ENCODE measurements at regions not wholly inside any gene's neighbourhood (a gene's known extent, or its start where the extent isn't known, plus 50 kb on each side); places are given as distances from the start of the nearest gene placed in this dataset.
"Not testable (repeated sequence)": the region's sequence is repeated elsewhere in the genome, so short reads cannot be mapped to it uniquely, and the experiment has no call there.

GRCh38 chr2:195466427-195466826 lies 190.6 kb upstream of the SLC39A10 start:
- no peak for DNase-seq (ENCODE audit: low spot score)

- DNase-seq (ENCODE audit: low spot score) = no peak
Observed at GRCh38 chr2:195461010-195461409, 196.0 kb upstream of the SLC39A10 start.

GRCh38 chr2:195458936-195459335 lies 198.1 kb upstream of the SLC39A10 start:
- no peak for DNase-seq (ENCODE audit: low spot score)

GRCh38 chr2:195457873-195458272 lies 199.2 kb upstream of the SLC39A10 start:
- no peak for DNase-seq (ENCODE audit: low spot score)

GRCh38 chr2:195456771-195457170 lies 200.3 kb upstream of the SLC39A10 start:
- DNase-seq (ENCODE audit: low spot score) = no peak

GRCh38 chr2:195451160-195451559 lies 205.9 kb upstream of the SLC39A10 start:
- no peak for DNase-seq (ENCODE audit: low spot score)

- no peak for DNase-seq (ENCODE audit: low spot score)
Observed at GRCh38 chr2:195450552-195451113, 206.4 kb upstream of the SLC39A10 start.

GRCh38 chr2:195447323-195447975 lies 209.6 kb upstream of the SLC39A10 start:
- no peak for DNase-seq (ENCODE audit: low spot score)

- no peak for DNase-seq (ENCODE audit: low spot score)
Observed at GRCh38 chr2:195445639-195446038, 211.4 kb upstream of the SLC39A10 start.

- DNase-seq (ENCODE audit: low spot score) = no peak
Observed at GRCh38 chr2:195443926-195444325, 213.1 kb upstream of the SLC39A10 start.

GRCh38 chr2:195442458-195443175 lies 214.4 kb upstream of the SLC39A10 start:
- no peak for DNase-seq (ENCODE audit: low spot score)

- no peak for DNase-seq (ENCODE audit: low spot score)
Observed at GRCh38 chr2:195438692-195439091, 218.3 kb upstream of the SLC39A10 start.

- no peak for DNase-seq (ENCODE audit: low spot score)
Observed at GRCh38 chr2:195437521-195437920, 219.5 kb upstream of the SLC39A10 start.

GRCh38 chr2:195434346-195434745 lies 222.7 kb upstream of the SLC39A10 start:
- DNase-seq (ENCODE audit: low spot score) = no peak

GRCh38 chr2:195433729-195434128 lies 223.3 kb upstream of the SLC39A10 start:
- not testable (repeated sequence) for DNase-seq (ENCODE audit: low spot score)

GRCh38 chr2:195428673-195429072 lies 228.4 kb upstream of the SLC39A10 start:
- DNase-seq (ENCODE audit: low spot score) = no peak

- no peak for DNase-seq (ENCODE audit: low spot score)
Observed at GRCh38 chr2:195425328-195425727, 231.7 kb upstream of the SLC39A10 start.

GRCh38 chr2:195419033-195419432 lies 238.0 kb upstream of the SLC39A10 start:
- DNase-seq (ENCODE audit: low spot score) = no peak

GRCh38 chr2:195414537-195415100 lies 242.4 kb upstream of the SLC39A10 start:
- DNase-seq (ENCODE audit: low spot score) = no peak

- DNase-seq (ENCODE audit: low spot score) = no peak
Observed at GRCh38 chr2:195413944-195414343, 243.1 kb upstream of the SLC39A10 start.

- DNase-seq (ENCODE audit: low spot score) = no peak
Observed at GRCh38 chr2:195413422-195413821, 243.6 kb upstream of the SLC39A10 start.

- no peak for DNase-seq (ENCODE audit: low spot score)
Observed at GRCh38 chr2:195411219-195411687, 245.8 kb upstream of the SLC39A10 start.

- DNase-seq (ENCODE audit: low spot score) = no peak
Observed at GRCh38 chr2:195410074-195410671, 246.9 kb upstream of the SLC39A10 start.

Measured in hematopoietic multipotent progenitor cell treated with erythropoietin and hydrocortisone succinate and interleukin-3 and kit ligand, for 15 days (in vitro differentiated cells).